Trophoblast cell (in vitro differentiated cells and primary cell): ENCODE measurements at regions not wholly inside any gene's neighbourhood (a gene's known extent, or its start where the extent isn't known, plus 50 kb on each side); places are given as distances from the start of the nearest gene placed in this dataset.

ENCODE experiments used
- DNase-seq, 2 donors: peaks; one replicate each; pipeline ENCODE4 v3.0.0-alpha.2; 2016
- H2AFZ ChIP-seq: 2 replicates; pipeline ENCODE4 v1.6.1; 2013; ENCODE audit warnings: low read length, moderate library complexity, mild to moderate bottlenecking; ENCODE audit not compliant: insufficient read depth, poor library complexity
- H2AK5ac ChIP-seq: 2 replicates; pipeline ENCODE4 v1.6.1; 2013; ENCODE audit warnings: mild to moderate bottlenecking, low read length
- H2BK120ac ChIP-seq: 2 replicates; pipeline ENCODE4 v1.6.1; 2013; ENCODE audit warnings: low read length, mild to moderate bottlenecking, moderate library complexity; ENCODE audit not compliant: insufficient read depth, poor library complexity
- H2BK12ac ChIP-seq: 2 replicates; pipeline ENCODE4 v1.6.1; 2013; ENCODE audit warnings: mild to moderate bottlenecking, low read length, moderate library complexity
- H2BK5ac ChIP-seq: 2 replicates; pipeline ENCODE4 v1.6.1; 2013; ENCODE audit warnings: low read length, low read depth, moderate library complexity, mild to moderate bottlenecking; ENCODE audit not compliant: poor library complexity
- H3K14ac ChIP-seq: 2 replicates; pipeline ENCODE4 v1.6.1; 2013; ENCODE audit warnings: mild to moderate bottlenecking, low read length
- H3K18ac ChIP-seq: 2 replicates; pipeline ENCODE4 v1.6.1; 2013; ENCODE audit warnings: mild to moderate bottlenecking, low read length
- H3K23ac ChIP-seq: 2 replicates; pipeline ENCODE4 v1.6.1; 2013; ENCODE audit warnings: low read length
- H3K27ac ChIP-seq: 2 replicates; pipeline ENCODE4 v1.5.1; 2013; ENCODE audit warnings: low read depth, mild to moderate bottlenecking, inconsistent platforms, low read length, moderate library complexity
- H3K27me3 ChIP-seq: 2 replicates; pipeline ENCODE4 v1.6.1; 2013; ENCODE audit warnings: inconsistent platforms, mild to moderate bottlenecking, low read length, moderate library complexity; ENCODE audit not compliant: insufficient read depth
- H3K36me3 ChIP-seq, 2 experiments: 1 replicate in 1 of 2; 2 replicates in 1 of 2; pipeline ENCODE4 v1.6.1; 2013; ENCODE audit warnings: low read length in 2 of 2, mild to moderate bottlenecking in 2 of 2, moderate library complexity in 1 of 2; ENCODE audit not compliant: insufficient read depth in 2 of 2, control insufficient read depth in 1 of 2
- H3K4ac ChIP-seq: 2 replicates; pipeline ENCODE4 v1.6.1; 2013; ENCODE audit warnings: low read depth, mild to moderate bottlenecking, low read length, moderate library complexity
- H3K4me1 ChIP-seq, 2 experiments: 1 replicate in 1 of 2; 2 replicates in 1 of 2; pipeline ENCODE4 v1.6.1; 2013; ENCODE audit warnings: low read length in 2 of 2, mild to moderate bottlenecking in 2 of 2, moderate library complexity in 1 of 2; ENCODE audit not compliant: insufficient read depth in 2 of 2, control insufficient read depth in 1 of 2
- H3K4me2 ChIP-seq: 2 replicates; pipeline ENCODE4 v1.6.1; 2013; ENCODE audit warnings: inconsistent platforms, mild to moderate bottlenecking, low read length, moderate library complexity
- H3K4me3 ChIP-seq: 2 replicates; pipeline ENCODE4 v1.5.1; 2013; ENCODE audit warnings: mild to moderate bottlenecking, low read depth, low read length, inconsistent platforms
- H3K79me1 ChIP-seq: one replicate; pipeline ENCODE4 v1.6.1; 2013; ENCODE audit warnings: low read length
- H3K79me2 ChIP-seq: 2 replicates; pipeline ENCODE4 v1.6.1; 2013; ENCODE audit warnings: low read length, mild to moderate bottlenecking; ENCODE audit not compliant: control insufficient read depth, insufficient read depth, poor library complexity
- H3K9ac ChIP-seq: 2 replicates; pipeline ENCODE4 v1.6.1; 2013; ENCODE audit warnings: mild to moderate bottlenecking, low read length
- H3K9me3 ChIP-seq: 2 replicates; pipeline ENCODE4 v1.6.1; 2013; ENCODE audit warnings: low read depth, mild to moderate bottlenecking, control low read depth, inconsistent platforms, low read length; ENCODE audit not compliant: insufficient read depth
- H4K12ac ChIP-seq: 2 replicates; pipeline ENCODE4 v1.6.1; 2013; ENCODE audit warnings: low read depth, mild to moderate bottlenecking, low read length, moderate library complexity
- H4K8ac ChIP-seq: 2 replicates; pipeline ENCODE4 v1.6.1; 2013; ENCODE audit warnings: low read depth, mild to moderate bottlenecking, low read length, moderate library complexity
- H4K91ac ChIP-seq: one replicate; pipeline ENCODE4 v1.6.1; 2013; ENCODE audit warnings: low read depth, mild to moderate bottlenecking, low read length, moderate library complexity
- WGBS: extraction: QIAGEN DNeasy Blood & Tissue Kit; methylation state at CpG from one replicate; pipeline ENCODE4 v1.1.7; 2013; ENCODE audit warnings: missing lambda C conversion rate; ENCODE audit not compliant: insufficient read length, insufficient coverage; ENCODE audit errors: extremely low coverage; 5-methylcytosine and 5-hydroxymethylcytosine counted together

- H3K79me2 ChIP-seq, result no peaks in the 10 kb centered on the region
- H3K9me3 ChIP-seq, result no peaks in the 10 kb centered on the region
- no peak overlapping the region for H4K91ac ChIP-seq
- H3K4ac ChIP-seq, result no peak overlapping the region
- H3K4me1 ChIP-seq, result no peaks in the 10 kb centered on the region
- no peak overlapping the region for H3K4me2 ChIP-seq
- no peak overlapping the region for H3K18ac ChIP-seq
- no peak overlapping the region for H2BK5ac ChIP-seq
- DNase-seq, result no peak
- H3K27me3 ChIP-seq, result no peaks in the 10 kb centered on the region
- no peak overlapping the region for H4K8ac ChIP-seq
- H3K4me3 ChIP-seq, result no peak overlapping the region
- no peak overlapping the region for H3K14ac ChIP-seq
- no peak overlapping the region for H3K9ac ChIP-seq
- no peak overlapping the region for H2AK5ac ChIP-seq
- no CpG with 5 or more reads among the region's 4 CpGs for WGBS
- H3K23ac ChIP-seq, result no peak overlapping the region
- no peak overlapping the region for H2BK12ac ChIP-seq
- no peaks in the 10 kb centered on the region for H3K36me3 ChIP-seq
- H4K12ac ChIP-seq, result no peak overlapping the region
- H2BK120ac ChIP-seq, result no peak overlapping the region
- H2AFZ ChIP-seq, result no peak overlapping the region
- H3K27ac ChIP-seq, result no peak overlapping the region
- H3K79me1 ChIP-seq, result no peaks in the 10 kb centered on the region
Observed at GRCh38 chr1:213767683-213768082, 220.1 kb upstream of the PROX1 start.

GRCh38 chr1:213772128-213773063 lies 215.4 kb upstream of the PROX1 start:
- Histone ChIP-seq H4K12ac (no peak overlapping the region), H3K18ac (no peak overlapping the region), H2AFZ (no peak overlapping the region), H3K14ac (no peak overlapping the region), H3K9me3 (no peaks in the 10 kb centered on the region), H2BK12ac (no peak overlapping the region), H3K23ac (no peak overlapping the region), H3K36me3 (no peaks in the 10 kb centered on the region), H3K79me1 (no peaks in the 10 kb centered on the region), H4K8ac (no peak overlapping the region), H3K79me2 (no peaks in the 10 kb centered on the region), H2AK5ac (no peak overlapping the region), H3K4me3 (no peak overlapping the region), H3K4me1 (no peaks in the 10 kb centered on the region), H3K4ac (no peak overlapping the region), H3K4me2 (no peak overlapping the region), H3K27ac (no peak overlapping the region), H2BK120ac (no peak overlapping the region), H4K91ac (no peak overlapping the region), H3K9ac (no peak overlapping the region), H3K27me3 (no peaks in the 10 kb centered on the region), H2BK5ac (no peak overlapping the region)
- no peak for DNase-seq
- WGBS, result no CpG with 5 or more reads among the region's 23 CpGs

GRCh38 chr1:213773975-213774374 lies 213.8 kb upstream of the PROX1 start:
- Histone ChIP-seq H3K9me3 (no peaks in the 10 kb centered on the region), H3K4ac (no peak overlapping the region), H3K18ac (no peak overlapping the region), H2AFZ (no peak overlapping the region), H3K4me2 (no peak overlapping the region), H3K27me3 (no peaks in the 10 kb centered on the region), H3K4me3 (no peak overlapping the region), H3K14ac (no peak overlapping the region), H2AK5ac (no peak overlapping the region), H3K27ac (no peak overlapping the region), H3K79me1 (no peaks in the 10 kb centered on the region), H3K4me1 (no peaks in the 10 kb centered on the region), H3K79me2 (no peaks in the 10 kb centered on the region), H2BK120ac (no peak overlapping the region), H4K8ac (no peak overlapping the region), H2BK5ac (no peak overlapping the region), H4K91ac (no peak overlapping the region), H4K12ac (no peak overlapping the region), H2BK12ac (no peak overlapping the region), H3K9ac (no peak overlapping the region), H3K23ac (no peak overlapping the region), H3K36me3 (no peaks in the 10 kb centered on the region)
- DNase-seq, result no peak
- no CpG with 5 or more reads among the region's 1 CpG for WGBS

GRCh38 chr1:213776969-213777368 lies 210.8 kb upstream of the PROX1 start:
- Histone ChIP-seq H3K9me3 (no peaks in the 10 kb centered on the region), H4K8ac (no peak overlapping the region), H2BK5ac (no peak overlapping the region), H3K14ac (no peak overlapping the region), H3K4me1 (no peaks in the 10 kb centered on the region), H3K18ac (no peak overlapping the region), H3K9ac (no peak overlapping the region), H3K79me2 (no peaks in the 10 kb centered on the region), H2AFZ (no peak overlapping the region), H4K12ac (no peak overlapping the region), H4K91ac (no peak overlapping the region), H3K4me2 (no peak overlapping the region), H3K23ac (no peak overlapping the region), H3K36me3 (no peaks in the 10 kb centered on the region), H3K79me1 (no peaks in the 10 kb centered on the region), H2AK5ac (no peak overlapping the region), H3K27ac (no peak overlapping the region), H3K4ac (no peak overlapping the region), H2BK120ac (no peak overlapping the region), H3K27me3 (no peaks in the 10 kb centered on the region), H2BK12ac (no peak overlapping the region), H3K4me3 (no peak overlapping the region)
- DNase-seq, result no peak
- no CpG with 5 or more reads among the region's 5 CpGs for WGBS
